H1 (cell line): ENCODE measurements at regions not wholly inside any gene's neighbourhood (a gene's known extent, or its start where the extent isn't known, plus 50 kb on each side); places are given as distances from the start of the nearest gene placed in this dataset.

Source experiments
- ASH2L ChIP-seq: fragments of 200-600, 300-600 bp; sonication (generic); IDR thresholded peaks from one replicate; pipeline ENCODE4 v1.7.1; 2017; ENCODE audit warnings: low read length
- CHD1 ChIP-seq: IDR thresholded peaks from 2 replicates; pipeline ENCODE4 v1.6.1; 2012; ENCODE audit warnings: low read depth, low read length, improper control_type of control experiment
- FOSL1 ChIP-seq: IDR thresholded peaks from 2 replicates; pipeline ENCODE4 v1.6.1; 2011; ENCODE audit warnings: mild to moderate bottlenecking, low read depth, low read length, moderate library complexity; ENCODE audit not compliant: insufficient read depth
- HDAC6 ChIP-seq: IDR thresholded peaks from one replicate; pipeline ENCODE4 v1.7.1; 2012; ENCODE audit warnings: low read depth, mild to moderate bottlenecking, inconsistent platforms, low read length, moderate library complexity
- KDM1A ChIP-seq: fragments of 200-600, 300-600 bp; sonication (generic); IDR thresholded peaks from 2 replicates; pipeline ENCODE4 v1.7.1; 2016; ENCODE audit warnings: mild to moderate bottlenecking, low read length, borderline replicate concordance
- MAX ChIP-seq: IDR thresholded peaks from 2 replicates; pipeline ENCODE4 v1.6.1; 2012; ENCODE audit warnings: inconsistent platforms
- NANOG ChIP-seq: IDR thresholded peaks from 2 replicates; pipeline ENCODE4 v1.6.1; 2011; ENCODE audit warnings: low read length, low read depth, mild to moderate bottlenecking, inconsistent platforms; ENCODE audit not compliant: insufficient read depth, poor library complexity, severe bottlenecking
- PHF8 ChIP-seq: fragments of 200-600 bp; sonication (generic); conservative IDR thresholded peaks from 2 replicates; pipeline ENCODE4 v1.7.1; 2012; ENCODE audit warnings: low read depth, mild to moderate bottlenecking, inconsistent platforms, low read length, moderate library complexity
- POLR2A ChIP-seq, 2 experiments: IDR thresholded peaks; 1 replicate in 1 of 2; 2 replicates in 1 of 2; pipeline ENCODE4 v1.6.1; 2011; ENCODE audit warnings: low read depth in 2 of 2, low read length in 2 of 2, mild to moderate bottlenecking in 2 of 2; ENCODE audit errors: control extremely low read depth in 1 of 2
- POLR2AphosphoS5 ChIP-seq: IDR thresholded peaks from 2 replicates; pipeline ENCODE4 v1.6.1; 2011; ENCODE audit warnings: low read depth, low read length
- TAF1 ChIP-seq: IDR thresholded peaks from 2 replicates; pipeline ENCODE4 v1.6.1; 2011; ENCODE audit warnings: mild to moderate bottlenecking, low read depth, low read length
- TBP ChIP-seq: IDR thresholded peaks from 2 replicates; pipeline ENCODE4 v1.6.1; 2011; ENCODE audit warnings: low read depth, low read length, improper control_type of control experiment
- USF2 ChIP-seq: IDR thresholded peaks from 2 replicates; pipeline ENCODE4 v1.6.1; 2011; ENCODE audit warnings: low read length, improper control_type of control experiment
- TF ChIP-seq, protein P1 (sequence below), 3 experiments: IDR thresholded peaks; 1 replicate in 2 of 3; 2 replicates in 1 of 3; pipeline versions ENCODE4 v1.5.1 to v1.6.1; 2011; ENCODE audit warnings: low read length in 3 of 3, mild to moderate bottlenecking in 3 of 3, inconsistent platforms in 2 of 3, low read depth in 1 of 3, moderate library complexity in 1 of 3; ENCODE audit not compliant: insufficient read depth in 1 of 3; ENCODE audit errors: control extremely low read depth in 1 of 3

DNA sequence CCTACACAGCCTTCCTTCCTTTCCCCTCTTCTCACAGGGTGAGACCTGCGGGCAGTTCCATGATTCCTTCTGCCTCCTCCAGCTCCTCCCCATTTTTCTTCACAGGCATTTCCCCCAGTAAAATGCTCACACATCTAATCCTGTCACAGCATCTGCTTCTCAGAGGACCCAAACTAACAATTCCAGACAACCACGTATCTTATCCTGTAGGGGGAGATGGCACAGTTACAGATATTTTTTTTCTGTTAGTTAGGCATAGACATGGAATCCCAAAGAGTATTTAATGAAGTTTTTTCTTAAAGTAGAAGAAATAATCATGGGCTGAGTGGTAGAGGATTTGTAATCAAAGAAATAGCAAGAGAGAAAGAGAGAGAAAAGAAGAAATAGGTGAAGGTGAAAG, 373.1 kb upstream of the ADAMTS9 start:
- TF ChIP-seq, protein P1, sequence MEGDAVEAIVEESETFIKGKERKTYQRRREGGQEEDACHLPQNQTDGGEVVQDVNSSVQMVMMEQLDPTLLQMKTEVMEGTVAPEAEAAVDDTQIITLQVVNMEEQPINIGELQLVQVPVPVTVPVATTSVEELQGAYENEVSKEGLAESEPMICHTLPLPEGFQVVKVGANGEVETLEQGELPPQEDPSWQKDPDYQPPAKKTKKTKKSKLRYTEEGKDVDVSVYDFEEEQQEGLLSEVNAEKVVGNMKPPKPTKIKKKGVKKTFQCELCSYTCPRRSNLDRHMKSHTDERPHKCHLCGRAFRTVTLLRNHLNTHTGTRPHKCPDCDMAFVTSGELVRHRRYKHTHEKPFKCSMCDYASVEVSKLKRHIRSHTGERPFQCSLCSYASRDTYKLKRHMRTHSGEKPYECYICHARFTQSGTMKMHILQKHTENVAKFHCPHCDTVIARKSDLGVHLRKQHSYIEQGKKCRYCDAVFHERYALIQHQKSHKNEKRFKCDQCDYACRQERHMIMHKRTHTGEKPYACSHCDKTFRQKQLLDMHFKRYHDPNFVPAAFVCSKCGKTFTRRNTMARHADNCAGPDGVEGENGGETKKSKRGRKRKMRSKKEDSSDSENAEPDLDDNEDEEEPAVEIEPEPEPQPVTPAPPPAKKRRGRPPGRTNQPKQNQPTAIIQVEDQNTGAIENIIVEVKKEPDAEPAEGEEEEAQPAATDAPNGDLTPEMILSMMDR (IDR thresholded peaks at IDR 0.05; ENCODE audit: control extremely low read depth in 1 of 3, insufficient read depth in 1 of 3, low read depth in 1 of 3, low read length in 3 of 3), result peak in 1 of 3 experiments; percentile 32; a peak in 1 of 4 replicates
- TF ChIP-seq CHD1 (no peak), ASH2L (no peak), HDAC6 (no peak), KDM1A (no peak), USF2 (no peak), POLR2AphosphoS5 (no peak), POLR2A (IDR thresholded peaks at IDR 0.05; ENCODE audit: control extremely low read depth in 1 of 2, low read depth in 2 of 2, low read length in 2 of 2) (no peak), TBP (no peak), PHF8 (no peak), FOSL1 (no peak), NANOG (no peak), TAF1 (no peak), MAX (no peak)
